ENCODE measurements at regions not wholly inside any gene's neighbourhood (a gene's known extent, or its start where the extent isn't known, plus 50 kb on each side); places are given as distances from the start of the nearest gene placed in this dataset.

DNA sequence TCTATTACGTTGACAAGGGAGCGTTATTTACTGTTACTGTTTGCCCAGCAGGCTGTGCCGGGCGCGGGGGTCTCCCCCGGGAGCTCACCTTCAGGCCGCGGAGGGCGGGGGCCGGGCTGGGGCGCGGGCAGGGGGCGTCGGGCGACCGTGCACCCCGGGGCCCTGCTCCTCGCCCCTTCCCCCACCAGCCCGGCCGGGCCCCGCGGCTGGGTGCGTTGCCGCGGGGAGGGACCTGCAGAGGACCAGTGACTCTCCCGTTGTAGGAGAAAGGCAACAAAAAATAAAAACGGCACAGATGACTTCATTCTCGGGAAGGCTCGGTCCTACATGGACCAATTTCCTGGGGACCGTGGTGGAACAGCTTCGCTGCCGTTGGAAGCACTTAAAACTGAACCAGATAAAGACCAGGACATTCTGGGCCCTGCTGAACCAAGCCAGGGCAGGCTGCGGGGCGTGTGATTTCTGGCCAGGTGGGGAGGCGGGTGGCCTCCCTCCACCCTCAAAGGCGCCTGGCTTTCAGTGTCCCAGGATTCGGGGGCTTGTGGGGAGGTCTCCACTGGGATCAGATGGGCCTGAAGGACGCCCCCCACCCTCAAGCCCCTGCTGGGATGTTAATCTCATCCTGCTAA, 57.4 kb downstream of the IGLL1 start:
- Histone ChIP-seq H3K4me2 (ENCODE audit: low read depth, low read length) (peak overlapping the region; percentile 84; the same call in 1 of the 2 replicates), H3K27ac (ENCODE audit: low read length) (no peak overlapping the region), H2AFZ (ENCODE audit: low read length) (no peak overlapping the region), H3K4me1 (ENCODE audit: low read length) (peaks cover 4% of the 10 kb centered on the region; the same call in 1 of the 2 replicates), H3K27me3 (replicated peaks; ENCODE audit: insufficient read depth, low read length) (peaks cover 35% of the 10 kb centered on the region), H3K9me3 (replicated peaks; ENCODE audit: insufficient read depth, low read length) (no peaks in the 10 kb centered on the region), H4K20me1 (ENCODE audit: insufficient read depth, low read length) (no peaks in the 10 kb centered on the region), H3K79me2 (ENCODE audit: low read length) (no peaks in the 10 kb centered on the region), H3K9ac (ENCODE audit: low read length) (no peak overlapping the region), H3F3A (ENCODE audit: insufficient read depth, low read length) (no peaks in the 10 kb centered on the region), H3K9me2 (replicated peaks; ENCODE audit: insufficient read depth, low read length) (no peaks in the 10 kb centered on the region), H3K36me3 (replicated peaks; ENCODE audit: insufficient read depth, low read length) (no peaks in the 10 kb centered on the region), H3K4me3 (ENCODE audit: low read length) (no peak overlapping the region)
- TF ChIP-seq EZH2 (optimal IDR thresholded peaks at IDR 0.05; ENCODE audit: low read depth, low read length) (no peak), EZH2phosphoT487 (IDR thresholded peaks at IDR 0.05; ENCODE audit: low read length) (no peak)
- TF ChIP-seq, protein P1, sequence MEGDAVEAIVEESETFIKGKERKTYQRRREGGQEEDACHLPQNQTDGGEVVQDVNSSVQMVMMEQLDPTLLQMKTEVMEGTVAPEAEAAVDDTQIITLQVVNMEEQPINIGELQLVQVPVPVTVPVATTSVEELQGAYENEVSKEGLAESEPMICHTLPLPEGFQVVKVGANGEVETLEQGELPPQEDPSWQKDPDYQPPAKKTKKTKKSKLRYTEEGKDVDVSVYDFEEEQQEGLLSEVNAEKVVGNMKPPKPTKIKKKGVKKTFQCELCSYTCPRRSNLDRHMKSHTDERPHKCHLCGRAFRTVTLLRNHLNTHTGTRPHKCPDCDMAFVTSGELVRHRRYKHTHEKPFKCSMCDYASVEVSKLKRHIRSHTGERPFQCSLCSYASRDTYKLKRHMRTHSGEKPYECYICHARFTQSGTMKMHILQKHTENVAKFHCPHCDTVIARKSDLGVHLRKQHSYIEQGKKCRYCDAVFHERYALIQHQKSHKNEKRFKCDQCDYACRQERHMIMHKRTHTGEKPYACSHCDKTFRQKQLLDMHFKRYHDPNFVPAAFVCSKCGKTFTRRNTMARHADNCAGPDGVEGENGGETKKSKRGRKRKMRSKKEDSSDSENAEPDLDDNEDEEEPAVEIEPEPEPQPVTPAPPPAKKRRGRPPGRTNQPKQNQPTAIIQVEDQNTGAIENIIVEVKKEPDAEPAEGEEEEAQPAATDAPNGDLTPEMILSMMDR (IDR thresholded peaks at IDR 0.05; ENCODE audit: low read length) = no peak
- no peak for DNase-seq

DNA sequence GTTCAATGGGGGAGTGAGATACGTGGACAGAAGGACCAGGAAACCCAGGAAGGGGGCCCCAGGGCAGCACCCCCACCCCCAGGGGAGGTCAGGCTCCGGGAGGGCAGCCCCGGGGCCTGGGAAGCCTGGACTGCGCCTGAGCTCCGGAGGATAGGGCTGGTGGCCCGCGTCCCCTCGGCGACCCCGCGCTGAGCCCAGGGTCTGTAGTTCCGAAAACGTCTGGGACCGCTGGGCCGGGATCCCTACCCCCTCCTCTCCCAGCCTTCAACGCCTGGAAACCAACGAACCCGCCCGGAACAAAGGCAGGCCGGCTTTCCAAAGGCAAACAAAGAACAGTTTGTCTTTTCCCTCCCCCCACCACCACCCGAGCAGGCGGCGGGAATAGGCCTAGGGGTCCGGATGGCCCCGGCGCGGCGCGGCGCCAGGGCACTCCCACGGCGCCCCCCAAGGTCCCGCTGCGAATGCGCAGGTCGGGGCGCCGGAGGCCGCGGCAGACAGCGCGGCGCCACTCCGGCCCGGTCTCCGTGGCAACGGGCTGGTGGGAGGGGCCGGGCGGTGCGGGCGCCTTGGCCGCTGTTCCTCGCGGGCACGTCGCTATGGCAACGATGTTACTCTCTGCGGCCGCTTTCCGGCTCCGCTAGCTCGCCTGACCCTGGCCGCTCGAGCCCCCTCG, 58.5 kb downstream of the IGLL1 start:
- Histone ChIP-seq H3K4me1 (ENCODE audit: low read length) (peaks cover 4% of the 10 kb centered on the region; the same call in 1 of the 2 replicates), H2AFZ (ENCODE audit: low read length) (peak overlapping the region; percentile 57), H3K79me2 (ENCODE audit: low read length) (no peaks in the 10 kb centered on the region), H3K27ac (ENCODE audit: low read length) (no peak overlapping the region), H3K9me2 (replicated peaks; ENCODE audit: insufficient read depth, low read length) (no peaks in the 10 kb centered on the region), H3K27me3 (replicated peaks; ENCODE audit: insufficient read depth, low read length) (peaks cover 35% of the 10 kb centered on the region), H4K20me1 (ENCODE audit: insufficient read depth, low read length) (no peaks in the 10 kb centered on the region), H3K9ac (ENCODE audit: low read length) (peak overlapping the region; percentile 53; the same call in 1 of the 2 replicates), H3K36me3 (replicated peaks; ENCODE audit: insufficient read depth, low read length) (no peaks in the 10 kb centered on the region), H3K4me2 (ENCODE audit: low read depth, low read length) (peak overlapping the region; percentile 98), H3K9me3 (replicated peaks; ENCODE audit: insufficient read depth, low read length) (no peaks in the 10 kb centered on the region), H3K4me3 (ENCODE audit: low read length) (peak overlapping the region; percentile 63), H3F3A (ENCODE audit: insufficient read depth, low read length) (no peaks in the 10 kb centered on the region)
- TF ChIP-seq, protein P1 (IDR thresholded peaks at IDR 0.05; ENCODE audit: low read length) = peak; percentile 22
- TF ChIP-seq EZH2 (optimal IDR thresholded peaks at IDR 0.05; ENCODE audit: low read depth, low read length) (no peak), EZH2phosphoT487 (IDR thresholded peaks at IDR 0.05; ENCODE audit: low read length) (no peak)
- peak; percentile 94 for DNase-seq

DNA sequence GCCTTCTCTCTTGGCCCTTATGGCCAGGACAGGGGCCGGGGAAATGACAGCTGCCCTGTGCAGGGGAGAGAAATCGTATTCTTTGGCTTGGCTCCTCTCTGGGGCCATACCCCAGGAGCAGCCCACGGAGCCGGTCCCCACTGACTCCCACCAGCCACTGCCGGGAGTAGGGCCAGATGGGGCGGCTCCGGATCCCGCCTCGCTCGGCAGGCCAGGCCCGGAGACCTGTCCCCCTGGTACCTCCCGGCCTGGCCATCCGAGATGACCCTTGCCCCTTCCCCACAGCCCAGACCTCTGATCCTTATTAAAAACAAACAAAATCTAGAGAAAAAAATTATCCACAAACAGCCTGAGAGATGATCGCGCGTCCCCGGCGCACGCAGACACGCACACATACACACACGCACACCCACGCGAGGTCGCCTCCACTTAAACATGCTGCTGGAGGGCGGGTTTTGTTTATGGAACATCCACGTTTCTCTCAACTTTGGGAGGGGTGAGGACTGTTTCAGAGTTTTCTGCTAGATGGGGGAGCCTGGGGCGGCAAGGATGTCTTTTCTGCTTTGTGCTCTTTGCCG, 59.1 kb downstream of the IGLL1 start:
- Histone ChIP-seq H3K27me3 (replicated peaks; ENCODE audit: insufficient read depth, low read length) (peaks cover 30% of the 10 kb centered on the region), H3K4me2 (ENCODE audit: low read depth, low read length) (peak overlapping the region; percentile 98; the same call in 1 of the 2 replicates), H3K36me3 (replicated peaks; ENCODE audit: insufficient read depth, low read length) (no peaks in the 10 kb centered on the region), H3K79me2 (ENCODE audit: low read length) (no peaks in the 10 kb centered on the region), H3K9me3 (replicated peaks; ENCODE audit: insufficient read depth, low read length) (no peaks in the 10 kb centered on the region), H2AFZ (ENCODE audit: low read length) (peak overlapping the region; percentile 57), H3K4me3 (ENCODE audit: low read length) (peak overlapping the region; percentile 63; the same call in 1 of the 2 replicates), H3K27ac (ENCODE audit: low read length) (no peak overlapping the region), H4K20me1 (ENCODE audit: insufficient read depth, low read length) (no peaks in the 10 kb centered on the region), H3K4me1 (ENCODE audit: low read length) (peaks cover 4% of the 10 kb centered on the region; the same call in 1 of the 2 replicates), H3F3A (ENCODE audit: insufficient read depth, low read length) (no peaks in the 10 kb centered on the region), H3K9me2 (replicated peaks; ENCODE audit: insufficient read depth, low read length) (no peaks in the 10 kb centered on the region), H3K9ac (ENCODE audit: low read length) (peak overlapping the region; percentile 53; the same call in 1 of the 2 replicates)
- DNase-seq = no peak
- TF ChIP-seq, protein P1 (IDR thresholded peaks at IDR 0.05; ENCODE audit: low read length) = no peak
- TF ChIP-seq EZH2 (optimal IDR thresholded peaks at IDR 0.05; ENCODE audit: low read depth, low read length) (no peak), EZH2phosphoT487 (IDR thresholded peaks at IDR 0.05; ENCODE audit: low read length) (no peak)
